Glomerular visceral epithelial cell (primary cell): ENCODE measurements at regions not wholly inside any gene's neighbourhood (a gene's known extent, or its start where the extent isn't known, plus 50 kb on each side); places are given as distances from the start of the nearest gene placed in this dataset.

Experiments used
- DNase-seq: peaks from one replicate; pipeline ENCODE4 v3.0.0-alpha.2; 2016; ENCODE audit errors: extremely low spot score

- DNase-seq: no peak
Measured at GRCh38 chr11:79794484-79795393, 353.9 kb upstream of the TENM4 start.

GRCh38 chr11:79794057-79794456 lies 353.2 kb upstream of the TENM4 start:
- DNase-seq: no peak

GRCh38 chr11:79786961-79787360 lies 346.1 kb upstream of the TENM4 start:
- no peak for DNase-seq

- no peak for DNase-seq
Measured at GRCh38 chr11:79783833-79784232, 343.0 kb upstream of the TENM4 start.

GRCh38 chr11:79768343-79768742 lies 327.5 kb upstream of the TENM4 start:
- DNase-seq: no peak

GRCh38 chr11:79762279-79762921 lies 321.6 kb upstream of the TENM4 start:
- no peak for DNase-seq

GRCh38 chr11:79758325-79758724 lies 317.5 kb upstream of the TENM4 start:
- no peak for DNase-seq

- DNase-seq: no peak
Measured at GRCh38 chr11:79747406-79747805, 306.6 kb upstream of the TENM4 start.

GRCh38 chr11:79744941-79745340 lies 304.1 kb upstream of the TENM4 start:
- DNase-seq: peak; percentile 3

- no peak for DNase-seq
Measured at GRCh38 chr11:79742176-79742575, 301.3 kb upstream of the TENM4 start.

GRCh38 chr11:79739591-79739990 lies 298.8 kb upstream of the TENM4 start:
- no peak for DNase-seq

- no peak for DNase-seq
Measured at GRCh38 chr11:79727221-79727620, 286.4 kb upstream of the TENM4 start.

GRCh38 chr11:79720115-79720514 lies 279.3 kb upstream of the TENM4 start:
- DNase-seq: no peak

- peak; percentile 56 for DNase-seq
Measured at GRCh38 chr11:79708319-79708932, 267.6 kb upstream of the TENM4 start.

GRCh38 chr11:79705648-79706047 lies 264.8 kb upstream of the TENM4 start:
- DNase-seq: no peak

GRCh38 chr11:79702303-79702702 lies 261.5 kb upstream of the TENM4 start:
- no peak for DNase-seq

- peak; percentile 2 for DNase-seq
Measured at GRCh38 chr11:79699246-79699645, 258.4 kb upstream of the TENM4 start.

- DNase-seq: peak; percentile 2
Measured at GRCh38 chr11:79697905-79698304, 257.1 kb upstream of the TENM4 start.

- DNase-seq: no peak
Measured at GRCh38 chr11:79694368-79694767, 253.5 kb upstream of the TENM4 start.

- DNase-seq: no peak
Measured at GRCh38 chr11:79691445-79691844, 250.6 kb upstream of the TENM4 start.

GRCh38 chr11:79686703-79687419 lies 246.0 kb upstream of the TENM4 start:
- no peak for DNase-seq

GRCh38 chr11:79683930-79684329 lies 243.1 kb upstream of the TENM4 start:
- DNase-seq: no peak
